H1 (cell line): ENCODE measurements at regions not wholly inside any gene's neighbourhood (a gene's known extent, or its start where the extent isn't known, plus 50 kb on each side); places are given as distances from the start of the nearest gene placed in this dataset.

Source experiments
- HDAC6 ChIP-seq: IDR thresholded peaks from one replicate; pipeline ENCODE4 v1.7.1; 2012; ENCODE audit warnings: low read depth, mild to moderate bottlenecking, inconsistent platforms, low read length, moderate library complexity
- KDM1A ChIP-seq: fragments of 200-600, 300-600 bp; sonication (generic); IDR thresholded peaks from 2 replicates; pipeline ENCODE4 v1.7.1; 2016; ENCODE audit warnings: mild to moderate bottlenecking, low read length, borderline replicate concordance
- PHF8 ChIP-seq: fragments of 200-600 bp; sonication (generic); conservative IDR thresholded peaks from 2 replicates; pipeline ENCODE4 v1.7.1; 2012; ENCODE audit warnings: low read depth, mild to moderate bottlenecking, inconsistent platforms, low read length, moderate library complexity
- SP2 ChIP-seq: IDR thresholded peaks from 2 replicates; pipeline ENCODE4 v1.6.1; 2012; ENCODE audit warnings: mild to moderate bottlenecking, low read length, inconsistent platforms
- TF ChIP-seq, protein P1 (sequence below): fragments of 300-600 bp; sonication (generic); IDR thresholded peaks from 2 replicates; pipeline ENCODE4 v1.7.1; 2012; ENCODE audit warnings: low read length, moderate library complexity, mild to moderate bottlenecking, inconsistent platforms; ENCODE audit not compliant: insufficient replicate concordance

DNA sequence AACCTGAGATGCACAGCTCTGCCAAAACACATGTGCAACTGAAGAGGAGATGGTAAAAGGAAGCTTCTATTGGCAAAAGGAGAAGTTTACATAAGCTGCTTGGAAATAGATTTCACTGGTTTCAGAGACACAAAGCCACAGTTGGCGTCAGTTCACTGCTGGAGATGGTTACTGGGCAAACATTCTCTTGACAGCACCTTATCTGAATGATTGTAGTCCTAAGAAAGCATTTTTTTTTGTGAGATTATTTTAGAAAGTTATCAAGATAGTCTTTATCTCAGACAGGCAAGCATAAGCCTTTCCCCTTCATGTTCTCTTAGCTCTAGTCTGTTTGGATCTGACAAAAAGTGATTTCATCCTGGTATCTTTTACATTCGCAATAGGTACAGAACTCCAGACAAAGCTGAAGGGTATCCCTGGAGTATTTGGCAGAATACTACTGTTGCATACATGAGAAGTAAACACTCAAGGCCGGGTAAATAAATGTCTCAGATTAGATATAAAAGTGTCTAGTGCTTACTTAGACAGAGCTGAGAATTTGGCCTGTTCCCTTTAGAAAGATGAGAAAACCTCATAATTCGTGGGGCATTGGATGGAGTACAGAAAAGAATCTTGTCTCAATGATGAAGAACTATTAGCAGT, 1668.0 kb upstream of the NUDT12 start (continued):
- TF ChIP-seq, protein P1, sequence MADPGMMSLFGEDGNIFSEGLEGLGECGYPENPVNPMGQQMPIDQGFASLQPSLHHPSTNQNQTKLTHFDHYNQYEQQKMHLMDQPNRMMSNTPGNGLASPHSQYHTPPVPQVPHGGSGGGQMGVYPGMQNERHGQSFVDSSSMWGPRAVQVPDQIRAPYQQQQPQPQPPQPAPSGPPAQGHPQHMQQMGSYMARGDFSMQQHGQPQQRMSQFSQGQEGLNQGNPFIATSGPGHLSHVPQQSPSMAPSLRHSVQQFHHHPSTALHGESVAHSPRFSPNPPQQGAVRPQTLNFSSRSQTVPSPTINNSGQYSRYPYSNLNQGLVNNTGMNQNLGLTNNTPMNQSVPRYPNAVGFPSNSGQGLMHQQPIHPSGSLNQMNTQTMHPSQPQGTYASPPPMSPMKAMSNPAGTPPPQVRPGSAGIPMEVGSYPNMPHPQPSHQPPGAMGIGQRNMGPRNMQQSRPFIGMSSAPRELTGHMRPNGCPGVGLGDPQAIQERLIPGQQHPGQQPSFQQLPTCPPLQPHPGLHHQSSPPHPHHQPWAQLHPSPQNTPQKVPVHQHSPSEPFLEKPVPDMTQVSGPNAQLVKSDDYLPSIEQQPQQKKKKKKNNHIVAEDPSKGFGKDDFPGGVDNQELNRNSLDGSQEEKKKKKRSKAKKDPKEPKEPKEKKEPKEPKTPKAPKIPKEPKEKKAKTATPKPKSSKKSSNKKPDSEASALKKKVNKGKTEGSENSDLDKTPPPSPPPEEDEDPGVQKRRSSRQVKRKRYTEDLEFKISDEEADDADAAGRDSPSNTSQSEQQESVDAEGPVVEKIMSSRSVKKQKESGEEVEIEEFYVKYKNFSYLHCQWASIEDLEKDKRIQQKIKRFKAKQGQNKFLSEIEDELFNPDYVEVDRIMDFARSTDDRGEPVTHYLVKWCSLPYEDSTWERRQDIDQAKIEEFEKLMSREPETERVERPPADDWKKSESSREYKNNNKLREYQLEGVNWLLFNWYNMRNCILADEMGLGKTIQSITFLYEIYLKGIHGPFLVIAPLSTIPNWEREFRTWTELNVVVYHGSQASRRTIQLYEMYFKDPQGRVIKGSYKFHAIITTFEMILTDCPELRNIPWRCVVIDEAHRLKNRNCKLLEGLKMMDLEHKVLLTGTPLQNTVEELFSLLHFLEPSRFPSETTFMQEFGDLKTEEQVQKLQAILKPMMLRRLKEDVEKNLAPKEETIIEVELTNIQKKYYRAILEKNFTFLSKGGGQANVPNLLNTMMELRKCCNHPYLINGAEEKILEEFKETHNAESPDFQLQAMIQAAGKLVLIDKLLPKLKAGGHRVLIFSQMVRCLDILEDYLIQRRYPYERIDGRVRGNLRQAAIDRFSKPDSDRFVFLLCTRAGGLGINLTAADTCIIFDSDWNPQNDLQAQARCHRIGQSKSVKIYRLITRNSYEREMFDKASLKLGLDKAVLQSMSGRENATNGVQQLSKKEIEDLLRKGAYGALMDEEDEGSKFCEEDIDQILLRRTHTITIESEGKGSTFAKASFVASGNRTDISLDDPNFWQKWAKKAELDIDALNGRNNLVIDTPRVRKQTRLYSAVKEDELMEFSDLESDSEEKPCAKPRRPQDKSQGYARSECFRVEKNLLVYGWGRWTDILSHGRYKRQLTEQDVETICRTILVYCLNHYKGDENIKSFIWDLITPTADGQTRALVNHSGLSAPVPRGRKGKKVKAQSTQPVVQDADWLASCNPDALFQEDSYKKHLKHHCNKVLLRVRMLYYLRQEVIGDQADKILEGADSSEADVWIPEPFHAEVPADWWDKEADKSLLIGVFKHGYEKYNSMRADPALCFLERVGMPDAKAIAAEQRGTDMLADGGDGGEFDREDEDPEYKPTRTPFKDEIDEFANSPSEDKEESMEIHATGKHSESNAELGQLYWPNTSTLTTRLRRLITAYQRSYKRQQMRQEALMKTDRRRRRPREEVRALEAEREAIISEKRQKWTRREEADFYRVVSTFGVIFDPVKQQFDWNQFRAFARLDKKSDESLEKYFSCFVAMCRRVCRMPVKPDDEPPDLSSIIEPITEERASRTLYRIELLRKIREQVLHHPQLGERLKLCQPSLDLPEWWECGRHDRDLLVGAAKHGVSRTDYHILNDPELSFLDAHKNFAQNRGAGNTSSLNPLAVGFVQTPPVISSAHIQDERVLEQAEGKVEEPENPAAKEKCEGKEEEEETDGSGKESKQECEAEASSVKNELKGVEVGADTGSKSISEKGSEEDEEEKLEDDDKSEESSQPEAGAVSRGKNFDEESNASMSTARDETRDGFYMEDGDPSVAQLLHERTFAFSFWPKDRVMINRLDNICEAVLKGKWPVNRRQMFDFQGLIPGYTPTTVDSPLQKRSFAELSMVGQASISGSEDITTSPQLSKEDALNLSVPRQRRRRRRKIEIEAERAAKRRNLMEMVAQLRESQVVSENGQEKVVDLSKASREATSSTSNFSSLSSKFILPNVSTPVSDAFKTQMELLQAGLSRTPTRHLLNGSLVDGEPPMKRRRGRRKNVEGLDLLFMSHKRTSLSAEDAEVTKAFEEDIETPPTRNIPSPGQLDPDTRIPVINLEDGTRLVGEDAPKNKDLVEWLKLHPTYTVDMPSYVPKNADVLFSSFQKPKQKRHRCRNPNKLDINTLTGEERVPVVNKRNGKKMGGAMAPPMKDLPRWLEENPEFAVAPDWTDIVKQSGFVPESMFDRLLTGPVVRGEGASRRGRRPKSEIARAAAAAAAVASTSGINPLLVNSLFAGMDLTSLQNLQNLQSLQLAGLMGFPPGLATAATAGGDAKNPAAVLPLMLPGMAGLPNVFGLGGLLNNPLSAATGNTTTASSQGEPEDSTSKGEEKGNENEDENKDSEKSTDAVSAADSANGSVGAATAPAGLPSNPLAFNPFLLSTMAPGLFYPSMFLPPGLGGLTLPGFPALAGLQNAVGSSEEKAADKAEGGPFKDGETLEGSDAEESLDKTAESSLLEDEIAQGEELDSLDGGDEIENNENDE: no peak
- no peak for TF ChIP-seq KDM1A
- no peak for TF ChIP-seq PHF8
- TF ChIP-seq HDAC6: no peak
- TF ChIP-seq SP2: no peak
